GM19324 (cell line): ENCODE measurements at regions not wholly inside any gene's neighbourhood (a gene's known extent, or its start where the extent isn't known, plus 50 kb on each side); places are given as distances from the start of the nearest gene placed in this dataset.
"Not testable (repeated sequence)": the region's sequence is repeated elsewhere in the genome, so short reads cannot be mapped to it uniquely, and the experiment has no call there.

Experiments
- ATAC-seq: cut with Tn5 transposase; IDR thresholded peaks from one replicate; pipeline ENCODE4 v1.9.1; 2021; ENCODE audit warnings: mild to moderate bottlenecking, moderate library complexity; ENCODE audit not compliant: unreplicated experiment, low FRiP score

DNA sequence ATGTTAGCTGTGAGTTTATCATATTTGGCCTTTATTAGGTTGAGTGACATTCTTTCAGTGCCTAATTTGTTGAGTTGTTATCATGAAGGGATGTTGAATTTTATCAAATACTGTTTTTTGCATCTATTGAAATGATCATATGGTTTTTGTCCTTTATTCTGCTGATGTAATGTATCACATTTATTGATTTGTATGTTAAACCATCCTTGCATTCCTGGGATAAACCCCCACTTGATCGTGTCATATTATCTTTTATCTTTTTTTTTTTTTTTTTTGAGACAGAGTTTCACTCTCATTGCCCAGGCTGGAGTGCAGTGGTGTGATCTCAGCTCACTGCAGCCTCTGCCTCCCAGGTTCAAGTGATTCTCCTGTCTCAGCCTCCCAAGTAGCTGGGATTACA is 51.9 kb upstream of the MFGE8 start:
- not testable (repeated sequence) for ATAC-seq

DNA sequence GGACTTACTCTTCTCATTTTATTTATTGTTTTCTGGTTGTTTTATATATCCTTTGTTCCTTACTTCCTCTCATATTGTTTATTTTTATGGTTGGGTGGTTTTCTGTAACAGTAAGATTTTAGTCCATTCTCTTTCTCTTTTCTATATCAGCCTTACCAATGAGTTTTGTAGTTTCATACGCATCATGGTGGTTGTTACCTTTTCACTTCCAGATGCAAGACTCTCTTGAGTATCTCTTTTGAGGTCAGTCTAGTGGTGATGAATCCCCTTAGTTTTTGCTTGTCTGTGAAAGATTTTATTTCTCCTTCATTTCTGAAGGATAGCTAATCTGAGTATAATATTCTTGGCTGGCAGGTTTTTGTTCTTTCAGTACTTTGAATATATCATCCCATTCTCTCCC is 57.1 kb upstream of the MFGE8 start:
- no peak for ATAC-seq

DNA sequence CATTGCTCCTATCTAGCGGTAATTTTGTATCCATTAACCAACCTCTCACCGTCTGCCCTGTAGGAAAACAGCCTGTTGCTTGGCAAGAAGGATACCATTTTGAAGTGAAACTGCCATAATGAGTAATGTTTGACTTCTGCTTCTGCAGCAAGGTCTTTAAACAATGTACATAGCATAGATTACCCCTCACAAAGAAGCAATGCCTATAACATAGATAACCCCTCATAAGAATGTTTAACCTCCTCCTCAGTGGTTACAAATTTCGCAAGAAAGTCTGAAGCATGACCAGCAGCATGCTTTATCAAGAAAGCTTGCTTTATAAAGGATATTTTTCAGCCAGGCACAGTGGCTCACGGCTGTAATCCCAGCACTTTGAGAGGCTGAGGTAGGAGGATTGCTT is 61.2 kb upstream of the MFGE8 start:
- no peak for ATAC-seq

DNA sequence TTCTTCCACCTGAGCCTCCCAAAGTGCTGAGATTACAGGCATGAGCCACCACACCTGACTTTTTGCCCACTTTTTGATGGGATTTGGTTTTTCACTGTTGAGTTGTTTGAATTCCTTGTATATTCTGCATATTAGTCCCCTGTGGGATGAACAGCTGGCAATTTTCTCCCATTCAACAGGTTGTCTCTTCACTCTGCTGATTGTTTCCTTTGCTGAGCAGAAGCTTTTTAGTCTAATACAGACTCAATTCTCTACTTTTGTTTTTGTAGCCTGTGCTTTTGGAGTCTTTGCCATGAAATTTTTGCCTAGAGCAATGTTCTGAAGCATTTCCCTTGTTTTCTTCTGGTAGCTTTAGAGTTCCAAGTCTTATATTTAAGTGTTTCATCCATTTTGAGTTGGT is 62.7 kb upstream of the MFGE8 start:
- no peak for ATAC-seq

DNA sequence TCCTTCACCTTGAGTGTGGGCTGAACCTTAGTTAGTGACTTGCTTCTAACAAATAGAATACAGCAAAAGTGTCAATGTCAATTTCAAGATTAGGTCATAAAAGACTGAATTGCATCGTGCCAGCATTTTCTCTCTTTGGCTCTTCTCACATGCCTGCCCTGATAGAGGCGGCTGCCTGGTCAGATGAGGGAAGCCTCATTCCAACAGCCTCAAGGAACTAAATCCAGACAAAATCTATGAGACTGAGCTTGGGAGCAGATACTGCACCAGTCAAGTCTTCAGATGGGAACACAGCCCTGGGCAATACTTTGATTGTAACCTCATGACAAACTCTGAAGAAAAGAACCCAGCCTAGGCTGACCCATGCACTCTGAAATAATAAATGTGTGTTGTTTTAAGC is 63.5 kb upstream of the MFGE8 start:
- no peak for ATAC-seq

DNA sequence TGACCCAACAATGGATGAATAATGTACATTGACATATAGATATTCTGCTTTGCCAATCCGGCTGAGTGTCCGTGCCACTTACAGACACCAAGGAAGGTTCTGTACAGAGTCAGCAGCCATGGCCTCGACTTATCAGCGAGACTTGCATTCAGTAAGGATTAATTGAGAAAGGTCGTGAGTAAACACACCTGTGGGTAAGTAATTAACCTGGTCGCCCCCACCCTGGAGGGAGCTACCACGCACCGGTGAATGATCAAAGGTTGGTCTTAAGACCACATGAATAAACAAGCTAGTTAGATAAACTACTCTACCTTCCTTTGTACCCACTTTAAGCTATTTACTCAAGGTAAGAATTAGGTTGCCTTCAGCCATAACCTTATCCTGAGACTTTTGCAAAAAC is 66.5 kb upstream of the MFGE8 start:
- no peak for ATAC-seq

DNA sequence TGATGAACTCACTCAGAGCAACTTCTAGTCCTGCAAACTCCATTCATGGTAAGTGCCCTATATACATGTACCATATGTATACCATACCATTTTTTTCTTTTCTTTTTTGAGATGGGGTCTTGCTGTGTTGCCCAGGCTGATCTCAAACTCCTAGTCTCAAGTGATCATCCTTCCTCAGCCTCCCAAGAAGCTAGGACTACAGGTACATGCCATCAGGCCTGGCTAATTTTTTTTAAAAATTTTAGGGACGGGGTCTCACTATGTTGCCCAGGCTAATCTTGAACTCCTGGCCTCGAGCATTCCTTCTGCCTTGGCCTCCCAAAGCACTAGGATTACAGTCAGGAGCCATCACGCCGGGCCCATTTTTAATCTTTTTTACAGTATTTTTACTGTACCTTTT is 67.3 kb upstream of the MFGE8 start:
- no peak for ATAC-seq

DNA sequence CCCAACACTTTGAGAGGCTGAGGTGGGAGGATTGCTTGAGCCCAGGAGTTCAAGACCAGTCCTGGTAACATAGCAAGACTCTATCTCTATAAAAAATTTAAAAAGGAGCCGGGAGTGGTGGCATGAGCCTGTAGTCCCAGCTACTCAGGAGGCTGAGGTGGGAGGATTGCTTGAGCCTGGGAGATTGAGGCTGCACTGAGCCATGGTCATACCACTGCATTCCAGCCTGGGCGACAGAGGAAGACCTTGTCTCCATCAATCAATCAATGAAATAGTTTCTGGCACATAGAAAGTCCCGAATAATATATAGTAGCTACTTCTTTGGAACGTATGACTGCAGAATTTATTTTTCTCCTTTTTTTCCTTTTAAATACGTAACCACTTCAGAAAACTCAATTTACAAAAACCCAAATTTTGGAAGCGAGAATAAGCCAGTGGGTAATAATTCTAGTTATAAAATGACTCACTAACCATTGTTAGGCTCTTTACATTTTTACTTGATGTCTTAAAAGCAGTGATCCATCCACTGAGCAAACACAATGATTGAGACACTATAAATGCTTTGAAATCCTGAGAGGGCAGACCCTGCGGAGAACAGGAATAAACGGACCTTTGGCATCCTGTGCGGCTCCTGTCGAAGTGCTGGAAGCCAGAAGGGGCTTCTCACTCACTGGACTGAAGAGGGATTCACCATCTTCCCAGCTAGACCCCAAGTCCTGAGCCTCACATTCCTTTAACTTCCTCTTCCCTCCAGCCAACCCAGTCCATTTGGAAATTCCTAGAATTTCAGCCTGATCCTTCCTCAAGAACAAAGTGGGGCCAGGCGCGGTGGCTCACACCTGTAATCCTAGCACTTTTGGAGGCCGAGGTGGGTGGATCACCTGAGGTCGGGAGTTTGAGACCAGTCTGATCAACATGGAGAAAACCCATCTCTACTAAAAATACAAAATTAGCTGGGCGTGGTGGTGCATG is 68.4 kb upstream of the MFGE8 start:
- ATAC-seq: no peak

DNA sequence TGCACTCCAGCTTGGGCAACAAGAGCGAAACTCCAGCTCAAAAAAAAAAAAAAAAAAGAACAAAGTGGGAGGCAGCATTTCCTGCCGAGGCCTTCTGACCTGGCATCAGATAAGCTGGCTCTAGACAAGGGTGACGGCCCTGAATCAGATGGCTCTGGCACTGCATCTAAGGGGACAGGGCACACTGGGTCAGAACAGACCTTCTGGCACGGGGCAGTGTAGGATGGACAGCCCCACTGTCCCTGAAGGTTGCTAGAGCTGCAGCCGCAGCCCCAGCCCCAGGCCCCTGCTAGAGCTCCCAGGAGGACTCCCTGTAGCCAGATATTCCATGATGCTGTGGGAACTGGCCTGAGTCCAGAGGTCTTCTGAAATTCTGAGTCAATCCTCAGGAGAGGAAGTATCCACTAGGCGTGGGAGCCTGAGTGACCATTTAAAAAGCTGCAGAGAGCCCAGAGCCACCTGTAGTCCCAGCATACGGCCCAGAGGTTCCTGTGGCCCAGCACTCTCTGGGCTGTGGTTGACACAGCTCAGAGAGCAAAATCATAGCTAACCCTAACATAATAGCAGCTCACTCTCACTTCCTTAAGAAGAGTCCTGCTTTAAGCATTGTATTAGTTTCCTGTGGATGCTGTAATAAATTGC is 69.2 kb upstream of the MFGE8 start:
- ATAC-seq: peak; percentile 92

DNA sequence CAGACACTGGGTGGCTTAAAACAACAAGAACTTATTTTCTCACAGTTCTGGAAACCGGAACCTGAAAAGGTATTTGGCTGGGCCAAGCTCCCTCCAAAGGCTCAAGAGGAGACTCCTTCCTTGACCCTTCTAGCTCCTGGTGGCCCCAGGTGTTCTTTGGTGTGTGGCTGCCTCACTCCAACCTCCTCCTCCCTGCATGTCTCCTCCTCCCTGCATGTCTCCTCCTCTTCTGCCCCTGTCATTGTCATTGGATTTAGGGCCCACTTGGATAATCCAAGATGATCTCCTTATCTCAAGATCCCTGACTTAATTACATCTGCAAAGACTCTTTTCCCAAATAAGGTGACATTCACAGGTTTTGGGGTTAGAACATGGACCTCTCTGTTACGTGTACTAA is 69.8 kb upstream of the MFGE8 start:
- ATAC-seq: peak; percentile 19

DNA sequence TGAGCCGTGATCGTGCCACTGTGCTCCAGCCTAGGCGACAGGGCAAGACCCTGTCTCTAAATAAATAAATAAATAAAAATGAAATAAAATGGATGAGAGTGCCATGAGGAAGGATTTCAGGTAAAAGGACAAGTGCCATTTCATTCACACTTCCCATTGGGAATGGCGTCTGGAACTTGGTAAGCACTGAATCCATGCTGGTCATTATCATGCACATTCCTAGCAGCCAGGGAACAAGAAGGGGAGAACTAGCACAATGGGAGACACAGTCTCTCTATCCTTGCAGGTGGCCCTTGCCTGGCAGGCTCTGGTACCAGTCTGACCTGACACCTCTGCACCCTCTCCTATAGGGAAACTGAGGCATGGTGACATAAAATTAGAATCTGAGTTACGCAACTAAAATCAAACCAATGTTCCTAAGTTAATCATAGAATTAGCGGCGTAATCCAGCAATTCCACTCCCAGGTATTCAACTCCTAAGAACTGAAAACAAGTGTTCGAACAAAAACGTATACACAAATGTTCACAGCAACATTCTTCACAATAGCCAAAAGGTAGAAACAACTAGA is 70.8 kb upstream of the MFGE8 start:
- no peak for ATAC-seq

DNA sequence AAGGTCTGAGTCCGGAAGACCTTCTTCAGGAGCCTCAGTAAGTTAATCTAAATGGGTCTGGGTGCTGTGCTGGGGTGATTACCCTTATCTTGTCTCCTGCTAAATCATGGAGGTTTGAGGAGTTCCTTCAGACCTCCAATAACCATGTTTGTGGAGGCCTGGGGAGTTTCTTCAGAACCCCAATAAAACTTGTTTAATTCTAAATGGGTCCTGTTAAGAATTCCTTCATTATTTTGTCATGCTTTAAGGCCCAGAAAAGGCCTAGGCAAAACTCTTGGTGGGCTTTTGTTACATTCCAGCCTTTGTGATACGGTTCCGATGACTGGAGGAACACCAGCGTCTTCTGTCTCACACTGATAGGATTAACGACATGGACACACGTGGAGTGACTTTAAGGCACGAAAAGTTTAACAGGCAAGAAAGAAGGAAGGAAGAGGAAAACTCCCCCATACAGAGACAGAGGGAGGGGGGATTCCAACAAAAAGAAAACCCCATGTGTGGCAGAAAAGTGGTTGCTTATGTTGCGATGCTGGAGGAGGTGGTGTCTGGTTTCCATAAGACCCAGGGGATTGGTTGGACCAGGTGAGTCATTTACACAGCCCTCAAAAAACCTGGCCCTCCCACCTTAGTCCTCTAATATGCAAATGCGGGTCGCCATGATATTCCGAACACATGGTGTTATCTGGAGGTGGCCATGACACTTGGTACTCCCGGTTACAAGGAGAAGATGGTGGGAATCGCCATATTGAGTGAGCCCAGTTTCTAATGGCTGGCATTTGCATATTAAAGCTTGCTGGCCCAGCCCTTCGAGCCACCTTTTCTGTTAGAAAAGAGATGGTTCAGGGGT is 72.6 kb upstream of the MFGE8 start:
- no peak for ATAC-seq

DNA sequence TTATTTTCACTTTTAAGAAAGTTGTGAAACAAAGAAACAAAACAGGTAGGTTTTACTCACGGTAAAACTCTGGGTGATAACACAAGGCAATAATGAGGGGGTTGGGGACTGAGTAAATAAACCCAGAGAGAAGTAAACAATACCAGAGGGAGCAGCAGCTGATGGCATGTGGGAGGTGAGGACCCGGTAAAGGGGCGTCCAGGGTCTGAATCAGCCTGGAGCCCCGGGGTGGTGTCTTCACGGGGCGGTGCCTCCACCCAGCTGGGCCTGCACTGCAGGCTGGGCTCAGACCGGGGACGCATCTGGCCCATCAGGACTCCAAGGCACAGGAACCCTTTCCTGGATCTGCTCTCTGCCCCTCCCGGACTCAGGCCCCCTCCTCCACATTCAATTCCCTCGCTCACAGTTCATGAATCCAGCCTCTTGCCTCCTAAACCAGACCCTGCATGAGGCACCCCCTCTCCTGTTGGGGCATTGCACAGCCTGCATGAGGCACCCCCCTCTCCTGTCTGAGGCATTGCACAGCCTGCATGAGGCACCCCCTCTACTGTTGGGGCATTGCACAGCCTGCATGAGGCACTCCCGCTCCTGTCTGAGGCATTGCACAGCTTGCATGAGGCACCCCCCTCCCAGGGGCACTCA is 73.9 kb upstream of the MFGE8 start:
- ATAC-seq: no peak

DNA sequence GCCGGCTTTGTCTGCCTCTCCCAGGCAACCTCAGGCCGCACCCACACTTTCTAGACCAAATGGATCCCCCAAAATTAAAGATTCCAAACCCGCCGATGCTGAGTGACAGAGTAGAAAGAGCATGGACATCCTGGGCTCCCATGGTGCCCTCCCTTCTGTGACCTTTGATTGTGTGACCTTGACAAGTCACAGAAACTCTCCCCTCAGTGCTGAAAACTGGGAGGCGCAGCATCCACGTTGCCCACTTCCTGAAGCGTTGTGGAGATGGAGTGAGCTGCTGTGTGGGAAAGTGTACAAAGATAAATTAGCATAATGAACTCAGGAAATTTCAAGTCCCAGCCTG is 74.4 kb upstream of the MFGE8 start:
- ATAC-seq: no peak

DNA sequence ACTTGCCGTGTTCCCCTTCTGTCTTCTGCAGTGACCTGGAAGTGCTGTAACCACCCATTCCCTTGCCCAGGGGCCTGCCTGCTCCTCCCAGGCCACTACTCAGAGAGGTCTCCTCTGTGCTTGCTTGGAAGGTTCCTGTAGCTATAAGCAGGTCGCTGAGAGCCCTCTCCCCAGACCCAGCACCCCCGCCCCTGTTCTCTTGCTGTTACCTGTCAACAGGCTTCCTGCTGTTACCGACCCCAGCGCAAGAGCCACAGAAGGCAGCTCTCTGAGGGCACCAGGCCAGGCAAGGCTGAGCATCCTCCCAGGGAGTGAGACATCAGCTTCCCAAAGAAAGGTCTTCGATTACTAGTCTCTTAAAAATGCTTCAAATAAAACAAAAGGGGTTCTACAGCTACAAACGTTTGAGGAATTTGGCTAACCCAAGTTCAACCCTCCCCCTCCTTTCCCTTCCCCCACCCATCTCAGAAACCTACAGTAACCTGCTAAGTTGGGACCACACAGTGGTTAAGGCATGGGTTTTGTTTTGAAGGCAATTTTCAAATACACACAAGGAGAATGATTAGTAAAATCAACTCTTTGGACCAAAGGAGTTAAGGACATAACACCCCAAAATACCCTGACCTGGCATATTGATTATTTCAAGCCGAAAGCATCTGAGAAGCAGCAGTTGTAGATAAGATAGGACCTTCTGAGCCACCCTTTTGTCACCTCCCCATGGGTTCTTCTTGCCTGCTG is 74.9 kb upstream of the MFGE8 start:
- ATAC-seq: no peak

DNA sequence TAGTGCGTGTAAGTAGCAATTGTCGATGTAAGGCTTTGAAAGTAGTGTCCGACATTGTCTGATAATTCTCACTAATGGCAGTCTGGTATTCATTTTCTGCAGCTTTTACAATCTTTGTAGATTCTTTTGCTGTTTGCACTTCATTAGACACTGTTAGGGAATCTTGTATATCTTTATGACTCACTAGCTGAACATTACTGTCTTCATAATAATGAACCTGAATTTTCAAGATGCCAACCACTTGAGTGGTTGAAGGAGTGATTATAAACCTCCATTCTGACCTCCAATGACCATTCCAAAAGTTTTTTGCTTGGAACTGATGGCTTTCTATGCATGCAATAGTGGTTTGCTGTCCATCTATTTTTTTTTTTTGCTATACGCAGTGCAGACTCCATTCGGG is 76.4 kb upstream of the MFGE8 start:
- ATAC-seq: no peak

DNA sequence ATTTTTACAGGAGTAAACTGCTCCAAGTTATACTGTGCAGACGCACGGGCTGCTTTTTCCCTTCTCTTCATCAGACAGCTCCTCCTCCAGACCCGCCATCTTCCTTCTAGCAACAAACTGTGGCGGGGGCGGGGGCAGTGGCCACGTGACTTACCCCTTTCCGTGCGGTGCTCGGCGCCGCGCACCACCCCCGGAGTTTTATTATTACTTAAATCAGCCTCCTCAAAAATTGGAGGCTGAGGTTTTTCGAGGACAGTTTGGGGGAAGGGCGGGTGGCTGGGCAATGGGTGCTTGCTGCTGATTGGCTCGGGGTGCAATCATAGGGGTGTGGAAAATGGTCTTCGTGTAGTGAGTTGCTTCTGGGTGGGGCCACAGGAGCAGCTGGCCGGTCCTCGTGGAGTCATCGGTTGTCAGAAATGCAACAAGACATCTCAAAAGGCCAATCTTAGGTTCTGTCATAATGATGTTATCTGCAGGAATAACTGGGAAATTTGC is 77.1 kb upstream of the MFGE8 start:
- no peak for ATAC-seq

DNA sequence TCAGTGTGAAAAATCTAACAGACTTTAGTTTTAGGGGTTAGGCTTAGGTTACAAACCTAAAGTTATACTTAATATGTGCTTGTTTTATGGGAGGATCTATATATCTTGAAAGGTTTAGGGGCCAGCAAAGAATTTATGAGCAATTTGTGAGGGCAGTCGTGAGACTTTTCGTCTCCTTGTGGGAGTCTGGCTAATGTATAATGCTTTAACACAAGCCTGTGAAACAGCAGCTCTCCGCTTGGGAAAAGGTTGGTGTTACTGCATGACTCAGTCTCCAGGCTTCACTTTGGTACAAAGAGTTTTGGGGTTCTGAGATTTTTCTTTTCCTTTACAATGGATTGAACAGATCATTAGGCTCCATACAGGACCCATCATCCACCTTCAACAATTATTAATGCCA is 79.0 kb upstream of the MFGE8 start:
- ATAC-seq: no peak

DNA sequence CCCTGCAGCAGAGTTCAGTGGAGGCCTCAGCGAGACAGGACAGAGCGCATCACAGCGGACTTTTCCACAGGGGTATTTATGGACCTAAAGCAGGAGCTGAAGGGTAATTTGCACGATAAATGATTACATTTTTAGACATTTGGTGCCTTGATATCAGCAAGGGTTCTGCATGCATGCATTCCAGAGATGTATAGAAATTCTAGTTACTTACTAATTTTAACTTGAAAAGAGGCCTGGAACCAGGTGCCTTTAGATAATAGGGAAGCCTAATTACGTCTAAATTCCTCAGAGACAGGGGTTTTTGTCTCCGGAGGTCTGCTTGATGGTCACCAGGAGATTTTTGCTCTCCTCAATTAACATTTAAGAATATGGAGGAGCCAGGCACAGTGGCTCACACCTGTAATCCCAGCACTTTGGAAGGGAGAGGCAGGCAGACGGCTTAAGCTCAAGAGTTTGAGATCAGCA is 79.8 kb upstream of the MFGE8 start:
- no peak for ATAC-seq
